DOHH2 (cell line): ENCODE measurements at regions not wholly inside any gene's neighbourhood (a gene's known extent, or its start where the extent isn't known, plus 50 kb on each side); places are given as distances from the start of the nearest gene placed in this dataset.

Experiments used
- H3F3A ChIP-seq: fragments of 200-600 bp; sonication (generic), shearing (Covaris generic); 2 replicates; pipeline ENCODE4 v1.6.0; 2016; ENCODE audit warnings: antibody characterized with exemption, mild to moderate bottlenecking; ENCODE audit not compliant: control insufficient read depth, insufficient read depth
- H3K27ac ChIP-seq: fragments of 200-600 bp; sonication (generic); 2 replicates; pipeline ENCODE4 v1.5.1; 2014; ENCODE audit warnings: low read depth, mild to moderate bottlenecking, low read length, moderate library complexity
- H3K27me3 ChIP-seq: fragments of 200-600 bp; sonication (generic); 2 replicates; pipeline ENCODE4 v1.6.1; 2014; ENCODE audit warnings: mild to moderate bottlenecking, low read length, mixed read lengths; ENCODE audit not compliant: control insufficient read depth
- H3K36me3 ChIP-seq: fragments of 200-600 bp; sonication (generic); 2 replicates; pipeline ENCODE4 v1.6.1; 2014; ENCODE audit warnings: mild to moderate bottlenecking, low read length, moderate library complexity, mixed read lengths; ENCODE audit not compliant: control insufficient read depth
- H3K4me1 ChIP-seq: fragments of 200-600 bp; sonication (generic); 2 replicates; pipeline ENCODE4 v1.6.1; 2014; ENCODE audit warnings: mild to moderate bottlenecking, low read length, mixed read lengths; ENCODE audit not compliant: control insufficient read depth
- H3K4me2 ChIP-seq: fragments of 200-600 bp; sonication (generic); 2 replicates; pipeline ENCODE4 v1.6.0; 2014; ENCODE audit warnings: mild to moderate bottlenecking, low read length, moderate library complexity
- H3K4me3 ChIP-seq: fragments of 200-600 bp; sonication (generic); 2 replicates; pipeline ENCODE4 v1.5.1; 2014; ENCODE audit warnings: mild to moderate bottlenecking, low read length, mixed read lengths
- H3K79me2 ChIP-seq: fragments of 200-600 bp; sonication (generic); 2 replicates; pipeline ENCODE4 v1.6.1; 2014; ENCODE audit warnings: mild to moderate bottlenecking, low read length, mixed read lengths; ENCODE audit not compliant: control insufficient read depth
- H3K9me2 ChIP-seq: fragments of 200-600 bp; sonication (generic); replicated peaks from 2 replicates; pipeline ENCODE4 v1.6.1; 2014; ENCODE audit warnings: mild to moderate bottlenecking, low read length, mixed read lengths; ENCODE audit not compliant: control insufficient read depth
- H3K9me3 ChIP-seq: fragments of 200-600 bp; sonication (generic); 2 replicates; pipeline ENCODE4 v1.6.1; 2014; ENCODE audit warnings: antibody characterized with exemption, low read length, mixed read lengths; ENCODE audit not compliant: control insufficient read depth, insufficient read depth
- H4K20me1 ChIP-seq: fragments of 200-600 bp; sonication (generic); 2 replicates; pipeline ENCODE4 v1.6.0; 2014; ENCODE audit warnings: low read depth, mild to moderate bottlenecking, antibody characterized with exemption, low read length, moderate library complexity; ENCODE audit not compliant: control insufficient read depth, insufficient read depth
- CTCF ChIP-seq: fragments of 200-600 bp; sonication (generic); IDR thresholded peaks from one replicate; pipeline ENCODE4 v1.5.1; 2014; ENCODE audit warnings: antibody characterized with exemption, mild to moderate bottlenecking, low read depth, low read length; ENCODE audit not compliant: poor library complexity, severe bottlenecking
- EZH2phosphoT487 ChIP-seq: fragments of 200-600 bp; sonication (generic); IDR thresholded peaks from 2 replicates; pipeline ENCODE4 v1.6.1; 2017; ENCODE audit warnings: borderline replicate concordance, mild to moderate bottlenecking, antibody characterized with exemption, low read length, moderate library complexity, mixed read lengths

- TF ChIP-seq CTCF (no peak), EZH2phosphoT487 (no peak)
- Histone ChIP-seq H3K4me1 (no peaks in the 10 kb centered on the region), H3K36me3 (no peaks in the 10 kb centered on the region), H4K20me1 (no peaks in the 10 kb centered on the region), H3K27ac (no peak overlapping the region), H3K4me2 (no peak overlapping the region), H3K27me3 (no peaks in the 10 kb centered on the region), H3F3A (no peaks in the 10 kb centered on the region), H3K9me3 (no peaks in the 10 kb centered on the region; the same call in 1 of the 2 replicates), H3K4me3 (no peak overlapping the region), H3K79me2 (no peaks in the 10 kb centered on the region), H3K9me2 (no peaks in the 10 kb centered on the region)
Observed at GRCh38 chr17:70476368-70476767, 307.0 kb downstream of the KCNJ2 start.

GRCh38 chr17:70478902-70479301, 309.6 kb downstream of the KCNJ2 start:
- no peak overlapping the region for H3K4me2 ChIP-seq
- H3K36me3 ChIP-seq: no peaks in the 10 kb centered on the region
- no peaks in the 10 kb centered on the region for H3K4me1 ChIP-seq
- H3K9me3 ChIP-seq: peaks cover 7% of the 10 kb centered on the region; the same call in 1 of the 2 replicates
- no peaks in the 10 kb centered on the region for H3K79me2 ChIP-seq
- H3F3A ChIP-seq: no peaks in the 10 kb centered on the region
- H3K4me3 ChIP-seq: no peak overlapping the region
- TF ChIP-seq EZH2phosphoT487: no peak
- no peak for TF ChIP-seq CTCF
- no peaks in the 10 kb centered on the region for H4K20me1 ChIP-seq
- H3K27me3 ChIP-seq: no peaks in the 10 kb centered on the region
- no peak overlapping the region for H3K27ac ChIP-seq
- H3K9me2 ChIP-seq: no peaks in the 10 kb centered on the region

GRCh38 chr17:70479779-70480178, 310.4 kb downstream of the KCNJ2 start:
- Histone ChIP-seq H3K9me3 (peaks cover 8% of the 10 kb centered on the region; the same call in 1 of the 2 replicates), H4K20me1 (no peaks in the 10 kb centered on the region), H3K79me2 (no peaks in the 10 kb centered on the region), H3F3A (no peaks in the 10 kb centered on the region), H3K36me3 (no peaks in the 10 kb centered on the region), H3K27ac (no peak overlapping the region), H3K4me2 (no peak overlapping the region), H3K4me1 (no peaks in the 10 kb centered on the region), H3K4me3 (no peak overlapping the region), H3K9me2 (no peaks in the 10 kb centered on the region), H3K27me3 (no peaks in the 10 kb centered on the region)
- TF ChIP-seq CTCF (no peak), EZH2phosphoT487 (no peak)
